Chondrocyte (in vitro differentiated cells): ENCODE measurements at regions not wholly inside any gene's neighbourhood (a gene's known extent, or its start where the extent isn't known, plus 50 kb on each side); places are given as distances from the start of the nearest gene placed in this dataset.

ENCODE experiments used
- DNase-seq: peaks from one replicate; pipeline ENCODE4 v3.0.0; 2021; ENCODE audit warnings: mixed read lengths, low spot score
- H3K27ac Mint-ChIP-seq: one replicate; pipeline ENCODE4 v1.8.0; 2021; ENCODE audit warnings: mild to moderate bottlenecking, moderate library complexity, mixed read lengths; ENCODE audit not compliant: unreplicated experiment
- H3K27me3 Mint-ChIP-seq: 2 replicates; pipeline ENCODE4 v1.8.0; 2021; ENCODE audit warnings: low read depth, mixed read lengths
- H3K36me3 Mint-ChIP-seq: 2 replicates; pipeline ENCODE4 v1.8.0; 2021; ENCODE audit warnings: low read depth, mixed read lengths
- H3K4me1 Mint-ChIP-seq: 2 replicates; pipeline ENCODE4 v1.8.0; 2021; ENCODE audit warnings: low read depth, mild to moderate bottlenecking, mixed read lengths
- H3K4me3 Mint-ChIP-seq: one replicate; pipeline ENCODE4 v1.8.0; 2021; ENCODE audit warnings: mild to moderate bottlenecking, moderate library complexity, mixed read lengths; ENCODE audit not compliant: unreplicated experiment
- H3K9me3 Mint-ChIP-seq: 2 replicates; pipeline ENCODE4 v1.8.0; 2021; ENCODE audit warnings: low read depth, mixed read lengths
- CTCF ChIP-seq: fragments of 200-600 bp; sonication (generic); IDR thresholded peaks from 2 replicates; pipeline ENCODE4 v1.5.0; 2021; ENCODE audit warnings: antibody characterized with exemption, mild to moderate bottlenecking, moderate library complexity

- H3K4me3 Mint-ChIP-seq: no peak overlapping the region
- H3K4me1 Mint-ChIP-seq: no peaks in the 10 kb centered on the region
- no peaks in the 10 kb centered on the region for H3K27me3 Mint-ChIP-seq
- DNase-seq: no peak
- no peak overlapping the region for H3K27ac Mint-ChIP-seq
- peaks cover 6% of the 10 kb centered on the region for H3K9me3 Mint-ChIP-seq
- TF ChIP-seq CTCF: no peak
- no peaks in the 10 kb centered on the region for H3K36me3 Mint-ChIP-seq
These were observed 1024.5 kb upstream of the ADGRL2 start for GRCh38 chr1:80776266-80776665.

- Mint-ChIP-seq H3K27me3 (no peaks in the 10 kb centered on the region), H3K4me3 (no peak overlapping the region), H3K27ac (no peak overlapping the region), H3K4me1 (peaks cover 22% of the 10 kb centered on the region), H3K9me3 (no peaks in the 10 kb centered on the region), H3K36me3 (no peaks in the 10 kb centered on the region)
- no peak for TF ChIP-seq CTCF
- no peak for DNase-seq
These were observed 1031.5 kb upstream of the ADGRL2 start for GRCh38 chr1:80769208-80769750.

- H3K36me3 Mint-ChIP-seq: no peaks in the 10 kb centered on the region
- no peaks in the 10 kb centered on the region for H3K27me3 Mint-ChIP-seq
- no peak for TF ChIP-seq CTCF
- DNase-seq: no peak
- peaks cover 22% of the 10 kb centered on the region for H3K4me1 Mint-ChIP-seq
- H3K9me3 Mint-ChIP-seq: no peaks in the 10 kb centered on the region
- H3K27ac Mint-ChIP-seq: no peak overlapping the region
- no peak overlapping the region for H3K4me3 Mint-ChIP-seq
These were observed 1033.0 kb upstream of the ADGRL2 start for GRCh38 chr1:80767711-80768110.

- Mint-ChIP-seq H3K9me3 (peaks cover 3% of the 10 kb centered on the region), H3K4me3 (no peak overlapping the region), H3K27ac (no peak overlapping the region), H3K4me1 (peaks cover 4% of the 10 kb centered on the region), H3K27me3 (no peaks in the 10 kb centered on the region), H3K36me3 (no peaks in the 10 kb centered on the region)
- TF ChIP-seq CTCF: no peak
- DNase-seq: no peak
These were observed 1041.4 kb upstream of the ADGRL2 start for GRCh38 chr1:80759354-80759753.

GRCh38 chr1:80755944-80756343 lies 1044.8 kb upstream of the ADGRL2 start:
- Mint-ChIP-seq H3K4me3 (no peak overlapping the region), H3K27ac (no peak overlapping the region), H3K9me3 (peaks cover 15% of the 10 kb centered on the region), H3K27me3 (no peaks in the 10 kb centered on the region), H3K4me1 (peaks cover 4% of the 10 kb centered on the region), H3K36me3 (peaks cover 2% of the 10 kb centered on the region)
- TF ChIP-seq CTCF: no peak
- DNase-seq: no peak
